Left renal pelvis (tissue), 4 donors: ENCODE measurements at regions not wholly inside any gene's neighbourhood (a gene's known extent, or its start where the extent isn't known, plus 50 kb on each side); places are given as distances from the start of the nearest gene placed in this dataset.
"Not testable (repeated sequence)": the region's sequence is repeated elsewhere in the genome, so short reads cannot be mapped to it uniquely, and the experiment has no call there.

Experiments used
- DNase-seq, 4 donors: peaks; one replicate each; pipeline ENCODE4 v3.0.0-alpha.2; 2013; ENCODE audit warnings: low read depth in 4 of 4, low spot score in 3 of 4

DNA sequence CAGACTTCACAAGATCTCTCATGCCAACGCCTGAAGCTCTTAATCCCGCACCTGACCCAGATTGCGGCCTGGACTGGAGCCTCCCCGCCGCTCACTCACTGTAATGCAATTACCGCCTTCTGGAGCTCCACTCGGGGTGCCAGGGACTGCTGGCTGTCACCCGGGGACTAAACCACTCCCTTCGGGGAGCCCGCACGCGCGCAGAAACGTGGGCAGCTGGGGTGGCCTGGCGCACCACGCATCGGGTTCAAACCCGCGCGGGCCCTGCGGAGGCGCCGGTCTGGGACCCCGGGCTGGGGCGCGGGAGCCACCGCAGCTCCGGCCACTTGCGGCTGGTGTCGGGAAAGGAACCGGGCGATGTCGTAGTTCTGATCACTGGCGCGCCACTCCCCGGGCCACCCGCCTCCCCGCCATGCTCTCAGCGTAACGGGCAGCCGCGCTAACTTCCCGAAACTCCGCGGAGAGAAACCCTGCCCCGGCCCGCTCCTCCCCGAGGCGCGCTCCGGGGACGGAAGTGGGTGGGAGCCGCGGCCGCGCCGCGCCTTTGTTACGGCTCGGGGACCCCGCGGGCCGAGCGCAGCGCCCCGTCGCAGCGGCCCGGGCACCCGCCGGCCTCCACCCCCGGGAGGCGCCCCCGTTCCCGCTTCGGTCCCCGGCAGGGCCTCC lies 100.3 kb upstream of the SVIL start:
- peak in 1 of 4 donors; percentile 36 for DNase-seq

- DNase-seq = no peak
Observed at GRCh38 chr10:29734640-29734961, 99.8 kb upstream of the SVIL start.

- DNase-seq = no peak
Observed at GRCh38 chr10:29733323-29733722, 98.6 kb upstream of the SVIL start.

DNA sequence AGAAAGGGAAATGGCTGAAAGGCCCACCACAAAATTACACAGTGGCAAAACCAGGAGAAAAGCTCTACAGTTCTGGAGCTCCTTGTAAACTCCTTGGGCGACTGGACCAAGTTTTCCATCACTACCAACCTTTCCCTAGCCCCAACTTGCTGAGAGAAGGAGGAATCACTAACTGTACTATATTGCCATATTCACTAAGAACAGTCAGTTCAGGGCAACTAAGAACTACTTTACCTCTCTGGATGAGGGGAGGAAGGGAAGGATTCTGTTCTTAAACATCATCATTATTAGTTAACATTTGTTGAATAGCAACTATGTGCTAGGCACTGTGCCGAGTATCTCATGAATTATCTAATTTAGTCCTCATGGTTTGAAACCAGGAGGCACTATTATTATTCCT lies 98.1 kb upstream of the SVIL start:
- DNase-seq = no peak

- no peak for DNase-seq
Observed at GRCh38 chr10:29731760-29732159, 97.0 kb upstream of the SVIL start.

GRCh38 chr10:29730969-29731368 lies 96.2 kb upstream of the SVIL start:
- DNase-seq = no peak

- no peak for DNase-seq
Observed at GRCh38 chr10:29730458-29730857, 95.7 kb upstream of the SVIL start.

DNA sequence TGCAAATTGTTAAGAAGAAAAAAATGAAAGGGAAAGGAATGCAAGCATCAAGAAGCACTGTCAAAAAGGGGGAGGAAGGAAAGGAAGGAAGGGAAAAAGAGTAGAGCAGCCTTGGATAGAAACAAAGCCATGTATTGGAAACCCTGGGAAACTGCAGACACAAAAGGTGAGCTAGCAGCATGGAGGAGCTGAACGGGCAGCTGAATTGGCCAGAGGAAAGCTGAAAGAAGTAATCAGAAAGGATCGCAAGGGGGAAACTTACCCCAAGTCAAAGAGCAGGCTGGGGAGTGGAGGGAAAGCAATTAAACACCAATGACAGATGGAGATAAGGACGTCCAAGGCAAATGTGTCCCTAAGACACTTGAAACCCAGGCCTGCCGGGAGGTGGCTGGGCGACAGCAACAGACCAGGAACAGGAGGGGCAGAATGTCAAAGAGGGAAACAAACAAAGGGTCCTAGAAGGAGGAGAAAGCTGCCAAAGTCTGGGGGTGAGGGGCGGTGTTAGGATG lies 93.8 kb upstream of the SVIL start:
- DNase-seq = no peak

DNA sequence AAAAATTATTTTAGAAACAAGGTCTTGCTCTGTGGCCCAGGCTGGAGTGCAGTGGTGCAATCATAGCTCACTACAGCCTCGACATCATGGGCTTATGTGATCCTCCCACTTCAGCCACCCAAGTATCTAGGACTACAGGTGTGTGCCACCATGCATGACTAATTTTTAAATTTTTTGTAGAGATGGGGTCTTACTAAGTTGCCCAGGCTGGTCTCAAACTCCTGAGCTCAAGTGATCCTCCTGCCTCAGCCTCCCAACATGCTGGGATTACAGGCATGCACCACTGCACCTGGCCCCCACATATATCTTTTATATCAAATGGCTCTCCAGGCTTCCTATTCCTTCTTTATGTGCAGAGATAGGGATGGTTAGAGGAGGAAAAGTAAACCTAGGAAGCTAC lies 91.2 kb upstream of the SVIL start:
- not testable (repeated sequence) for DNase-seq

DNA sequence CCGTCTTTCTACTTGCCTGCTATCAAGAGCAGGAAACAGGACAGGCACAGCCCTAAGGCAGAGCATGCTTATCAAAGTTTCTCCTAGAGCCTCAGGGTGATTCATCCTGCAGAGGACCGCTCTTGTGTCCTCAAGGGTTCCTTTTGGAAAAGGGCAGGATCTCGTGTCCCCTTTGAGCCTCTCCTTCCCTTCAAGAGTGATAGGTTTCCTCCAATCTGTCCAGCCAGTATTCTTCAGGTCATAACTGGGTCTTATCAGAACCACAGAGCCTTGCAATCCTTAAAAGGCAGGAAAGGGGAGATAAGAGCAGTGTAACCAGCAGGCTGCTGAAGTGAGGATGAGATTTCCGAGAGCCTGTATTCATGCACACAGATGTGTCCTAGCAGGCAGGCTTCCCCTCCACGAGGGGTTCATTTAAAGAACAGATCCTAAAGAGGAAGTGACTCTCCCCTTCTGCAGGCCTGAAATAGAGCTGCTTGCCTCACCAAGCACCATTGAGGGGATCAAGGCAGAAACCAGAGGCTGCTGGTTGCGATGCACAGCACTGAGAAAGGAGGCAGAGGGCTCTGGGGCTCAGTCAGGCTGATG lies 90.5 kb upstream of the SVIL start:
- no peak for DNase-seq

GRCh38 chr10:29723726-29724125 lies 89.0 kb upstream of the SVIL start:
- no peak for DNase-seq

GRCh38 chr10:29722777-29723176 lies 88.0 kb upstream of the SVIL start:
- no peak for DNase-seq

DNA sequence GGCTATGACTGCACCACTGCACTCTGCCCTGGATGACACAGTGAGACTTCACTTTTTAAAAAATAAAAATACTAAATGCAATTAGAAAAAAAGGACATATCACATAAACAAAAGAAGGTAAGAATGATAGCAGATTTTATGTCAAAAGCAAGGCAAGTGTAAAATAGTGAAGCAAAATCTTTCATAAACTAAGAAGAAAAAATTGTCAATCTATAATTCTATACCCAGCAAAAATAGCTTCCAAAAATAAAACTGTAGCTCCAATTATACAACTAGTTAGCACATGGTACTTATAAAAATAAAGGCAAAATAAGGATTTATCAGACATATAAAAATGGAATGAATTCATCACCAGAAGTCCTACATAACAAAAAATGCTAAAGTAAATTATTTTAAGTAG lies 85.4 kb upstream of the SVIL start:
- no peak for DNase-seq

- DNase-seq = no peak
Observed at GRCh38 chr10:29719281-29719675, 84.5 kb upstream of the SVIL start.

GRCh38 chr10:29715296-29715695 lies 80.5 kb upstream of the SVIL start:
- DNase-seq = no peak

GRCh38 chr10:29714096-29714874 lies 79.5 kb upstream of the SVIL start:
- DNase-seq = no peak

- DNase-seq = no peak
Observed at GRCh38 chr10:29713450-29713849, 78.7 kb upstream of the SVIL start.

- peak in 1 of 4 donors; percentile 32 for DNase-seq
Observed at GRCh38 chr10:29712108-29712507, 77.3 kb upstream of the SVIL start.

DNA sequence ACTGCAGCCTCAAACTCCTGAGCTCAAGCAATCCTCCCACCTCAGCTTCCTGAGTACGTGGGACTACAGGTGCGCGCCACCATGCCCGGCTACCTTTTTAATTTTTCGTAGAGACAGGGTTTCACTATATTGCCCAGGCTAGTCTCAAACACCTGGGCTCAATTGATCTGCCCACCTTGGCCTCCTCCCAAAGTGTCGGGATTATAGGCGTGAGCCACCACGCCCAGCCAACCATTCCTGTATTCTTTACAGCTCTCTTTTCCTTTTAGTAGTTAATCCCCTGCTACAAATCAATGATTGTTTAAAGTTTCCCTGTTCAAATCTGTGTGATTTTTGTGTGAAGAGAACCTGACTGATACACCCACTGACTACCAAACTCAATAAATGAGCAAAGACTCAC lies 75.4 kb upstream of the SVIL start:
- DNase-seq = no peak

DNA sequence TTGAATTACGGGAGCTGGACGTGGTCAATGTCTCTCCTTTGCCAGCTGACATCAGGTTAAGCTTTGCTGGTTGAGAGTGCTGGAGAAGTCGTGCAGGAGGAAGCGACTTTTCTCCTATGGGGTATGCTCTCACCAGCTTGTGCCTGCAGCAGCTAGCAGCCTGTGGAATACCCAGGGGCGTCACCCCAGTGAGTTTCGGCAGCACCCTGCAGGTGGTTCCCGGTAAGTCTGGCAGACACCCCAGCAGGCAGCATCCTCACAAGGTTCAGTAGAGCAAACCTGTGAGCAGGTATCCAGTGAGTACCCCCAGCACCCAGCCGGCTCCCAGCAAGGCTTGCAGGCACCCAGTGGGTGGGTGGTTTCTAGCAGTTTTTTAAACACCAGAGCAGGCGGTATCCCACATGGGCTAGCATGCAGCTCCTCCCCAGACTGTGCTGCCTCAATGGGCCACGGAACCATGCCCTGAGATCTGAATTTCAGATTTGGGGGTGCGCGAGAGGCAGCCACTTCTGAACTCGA lies 74.8 kb upstream of the SVIL start:
- no peak for DNase-seq

GRCh38 chr10:29703271-29703670 lies 68.5 kb upstream of the SVIL start:
- DNase-seq = no peak
